Calu3 (cell line): ENCODE measurements at regions not wholly inside any gene's neighbourhood (a gene's known extent, or its start where the extent isn't known, plus 50 kb on each side); places are given as distances from the start of the nearest gene placed in this dataset.

Experiments
- BruUV-seq: library from RNA; stranded (reverse); fragments of 400-500 nt; replicated peaks from 2 replicates; lab custom pipeline; 2021; lab: Mats Ljungman, UMichigan
- CTCF ChIA-PET: fragments of 300-600 bp; sonication (Branson Sonifier 250); formaldehyde crosslinking; loops from one replicate; lab custom pipeline; 2022; ENCODE audit warnings: antibody characterized with exemption; lab: Charles Lee
- DNase-seq: peaks from one replicate; pipeline ENCODE4 v3.0.0; 2022
- H3K27ac Mint-ChIP-seq: one replicate; pipeline ENCODE4 v1.8.0; 2022; ENCODE audit warnings: mixed read lengths; ENCODE audit not compliant: unreplicated experiment
- H3K27me3 Mint-ChIP-seq: one replicate; pipeline ENCODE4 v1.8.0; 2022; ENCODE audit warnings: mixed read lengths; ENCODE audit not compliant: unreplicated experiment
- H3K36me3 Mint-ChIP-seq: one replicate; pipeline ENCODE4 v1.8.0; 2022; ENCODE audit warnings: mild to moderate bottlenecking, moderate library complexity, mixed read lengths; ENCODE audit not compliant: insufficient read depth, unreplicated experiment
- H3K4me1 Mint-ChIP-seq: one replicate; pipeline ENCODE4 v1.8.0; 2022; ENCODE audit warnings: mild to moderate bottlenecking, low read depth, mixed read lengths; ENCODE audit not compliant: unreplicated experiment
- H3K4me3 Mint-ChIP-seq: one replicate; pipeline ENCODE4 v1.8.0; 2022; ENCODE audit warnings: mild to moderate bottlenecking, low read depth, moderate library complexity, mixed read lengths; ENCODE audit not compliant: unreplicated experiment
- H3K9me3 Mint-ChIP-seq: one replicate; pipeline ENCODE4 v1.8.0; 2022; ENCODE audit warnings: low read depth, mixed read lengths; ENCODE audit not compliant: unreplicated experiment
- CTCF ChIP-seq: fragments of 200-600 bp; IDR thresholded peaks from one replicate; pipeline ENCODE4 v1.8.0; 2022; ENCODE audit warnings: antibody characterized with exemption; ENCODE audit not compliant: unreplicated experiment
- intact Hi-C: fragments of 100-400 bp; cut with micrococcal nuclease; formaldehyde crosslinking; loops from one replicate; pipeline ENCODE4 v1.10.0; 2022; ENCODE audit not compliant: unreplicated experiment

DNA sequence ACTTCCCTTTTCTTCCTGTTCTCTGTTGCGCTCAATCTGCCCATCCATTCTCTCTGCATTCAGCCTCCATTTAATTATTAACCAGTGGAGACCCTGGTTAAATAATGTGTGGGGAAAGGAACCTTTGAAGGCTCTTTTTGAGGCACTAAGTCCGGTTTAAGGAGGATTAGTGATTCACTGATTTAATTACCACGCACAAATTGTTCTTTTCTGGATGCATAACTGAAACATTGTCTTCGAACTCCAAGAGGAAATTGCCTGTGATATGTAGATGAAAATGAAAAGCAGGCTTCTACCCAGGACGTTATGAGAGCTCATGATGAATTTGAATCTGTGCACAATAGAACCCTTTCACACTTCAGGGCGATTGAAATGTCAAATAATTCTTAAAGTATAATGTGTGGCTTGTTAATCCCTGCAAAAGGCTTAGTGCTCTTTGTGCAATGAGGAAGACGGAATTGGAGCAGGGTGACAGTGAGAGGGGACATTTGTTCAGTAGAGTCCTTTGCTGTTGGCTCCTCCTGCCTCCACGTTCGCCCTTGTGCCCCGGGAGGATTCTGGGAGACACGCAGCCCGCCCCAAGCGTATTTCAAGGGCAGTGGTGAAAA is 51.1 kb upstream of the ZNF236 start:
- no TSS peak for BruUV-seq
- no peaks in the 10 kb centered on the region for H3K36me3 Mint-ChIP-seq
- H3K27me3 Mint-ChIP-seq: peaks cover 35% of the 10 kb centered on the region
- H3K4me3 Mint-ChIP-seq: no peak overlapping the region
- CTCF ChIA-PET: no interaction called here
- no peak overlapping the region for H3K27ac Mint-ChIP-seq
- peaks cover 12% of the 10 kb centered on the region for H3K9me3 Mint-ChIP-seq
- H3K4me1 Mint-ChIP-seq: no peaks in the 10 kb centered on the region
- DNase-seq: no peak
- no peak for TF ChIP-seq CTCF
- intact Hi-C loops: no loop called here

DNA sequence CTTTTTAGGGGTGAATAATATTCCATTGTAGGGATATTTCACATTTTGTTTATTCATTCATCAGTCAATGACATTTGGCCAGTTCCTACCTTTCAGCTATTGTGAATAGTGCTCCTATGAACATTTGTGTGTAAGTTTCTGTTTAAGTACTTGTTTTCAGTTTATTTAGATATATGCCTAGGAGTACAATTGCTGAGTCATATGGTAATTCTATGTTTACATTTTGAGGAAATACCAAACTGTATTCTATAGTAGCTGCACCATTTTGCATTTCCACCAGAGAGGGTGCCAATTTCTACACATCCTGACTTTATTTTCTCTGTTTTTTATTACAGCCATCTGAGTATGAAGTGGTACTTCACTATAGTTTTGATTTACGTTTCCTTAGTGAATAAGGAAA is 54.4 kb upstream of the ZNF236 start:
- Mint-ChIP-seq H3K27me3 (peaks cover 44% of the 10 kb centered on the region), H3K4me1 (no peaks in the 10 kb centered on the region), H3K4me3 (no peak overlapping the region), H3K27ac (no peak overlapping the region), H3K9me3 (peaks cover 12% of the 10 kb centered on the region), H3K36me3 (no peaks in the 10 kb centered on the region)
- BruUV-seq: no TSS peak
- CTCF ChIA-PET: no interaction called here
- no peak for DNase-seq
- intact Hi-C loops: no loop called here
- TF ChIP-seq CTCF: no peak

DNA sequence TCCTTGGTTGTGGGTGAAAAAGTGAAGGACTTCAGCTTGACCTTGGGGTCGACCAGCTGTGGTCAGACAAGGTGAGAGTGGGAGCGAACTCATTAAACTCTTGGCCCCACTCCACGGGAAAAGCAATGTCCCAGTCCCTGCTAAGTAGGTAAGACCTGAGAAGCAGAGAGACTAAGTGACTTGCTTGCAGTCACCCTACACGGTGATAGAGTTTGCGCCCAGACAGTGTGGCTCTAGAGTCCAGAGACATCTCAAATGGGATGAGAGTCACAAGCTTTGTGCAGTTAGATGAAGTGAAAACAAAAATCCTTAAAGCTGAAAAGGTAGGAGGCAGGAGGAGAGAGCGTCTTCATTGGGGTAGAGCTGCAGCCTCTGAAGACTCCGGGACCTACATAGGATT is 55.9 kb upstream of the ZNF236 start:
- no peak overlapping the region for H3K27ac Mint-ChIP-seq
- CTCF ChIA-PET: no interaction called here
- TF ChIP-seq CTCF: no peak
- peaks cover 8% of the 10 kb centered on the region for H3K9me3 Mint-ChIP-seq
- no peaks in the 10 kb centered on the region for H3K36me3 Mint-ChIP-seq
- intact Hi-C loops: no loop called here
- H3K27me3 Mint-ChIP-seq: peaks cover 44% of the 10 kb centered on the region
- DNase-seq: no peak
- no peak overlapping the region for H3K4me3 Mint-ChIP-seq
- no peaks in the 10 kb centered on the region for H3K4me1 Mint-ChIP-seq
- BruUV-seq: no TSS peak

DNA sequence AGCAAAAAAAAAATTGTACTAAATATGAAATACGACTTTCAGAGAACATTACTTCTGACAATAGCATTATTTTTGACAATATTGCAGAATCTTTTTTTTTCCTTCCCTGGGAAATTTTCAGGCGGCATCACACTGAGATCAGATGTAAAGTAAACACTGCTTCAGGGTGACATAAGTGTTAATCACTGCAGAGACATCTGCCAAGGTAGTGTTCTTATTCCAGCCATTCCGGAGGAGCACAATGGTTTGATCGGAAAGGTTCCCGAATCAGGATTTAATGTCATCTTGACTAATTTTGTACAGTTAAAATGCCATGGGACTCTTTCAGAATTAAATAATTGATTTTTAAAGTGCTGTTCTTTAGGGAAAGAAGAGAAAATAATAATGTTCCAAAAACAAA is 56.7 kb upstream of the ZNF236 start:
- Mint-ChIP-seq H3K4me1 (no peaks in the 10 kb centered on the region), H3K27ac (no peak overlapping the region), H3K36me3 (no peaks in the 10 kb centered on the region), H3K9me3 (peaks cover 8% of the 10 kb centered on the region), H3K27me3 (peaks cover 48% of the 10 kb centered on the region), H3K4me3 (no peak overlapping the region)
- no TSS peak for BruUV-seq
- intact Hi-C loops: no loop called here
- CTCF ChIA-PET: no interaction called here
- TF ChIP-seq CTCF: no peak
- DNase-seq: no peak
